HG02571 (cell line): ENCODE measurements at regions not wholly inside any gene's neighbourhood (a gene's known extent, or its start where the extent isn't known, plus 50 kb on each side); places are given as distances from the start of the nearest gene placed in this dataset.

Experiments
- ATAC-seq: cut with Tn5 transposase; IDR thresholded peaks from one replicate; pipeline ENCODE4 v1.9.1; 2021; ENCODE audit warnings: mild to moderate bottlenecking, moderate library complexity; ENCODE audit not compliant: unreplicated experiment

DNA sequence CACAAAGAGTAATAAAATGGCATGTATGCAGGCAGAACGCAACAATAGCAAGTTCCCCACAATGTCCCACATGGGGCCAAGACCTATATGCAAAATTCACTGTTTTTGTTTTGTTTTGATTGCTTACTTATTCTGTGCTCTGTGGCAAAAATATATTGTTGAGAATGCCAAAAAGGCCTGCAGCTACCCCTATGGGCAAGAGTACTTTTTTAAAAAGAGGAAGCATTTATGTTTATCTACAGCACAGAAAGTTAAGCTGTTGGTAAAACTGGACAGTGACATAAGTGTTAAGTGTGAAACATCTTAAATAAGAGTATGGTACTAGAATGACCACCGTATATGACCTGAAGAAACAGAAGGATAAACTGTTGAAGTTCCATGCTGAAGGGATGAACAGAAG, 301.9 kb upstream of the ZC3H12C start:
- ATAC-seq, result no peak

DNA sequence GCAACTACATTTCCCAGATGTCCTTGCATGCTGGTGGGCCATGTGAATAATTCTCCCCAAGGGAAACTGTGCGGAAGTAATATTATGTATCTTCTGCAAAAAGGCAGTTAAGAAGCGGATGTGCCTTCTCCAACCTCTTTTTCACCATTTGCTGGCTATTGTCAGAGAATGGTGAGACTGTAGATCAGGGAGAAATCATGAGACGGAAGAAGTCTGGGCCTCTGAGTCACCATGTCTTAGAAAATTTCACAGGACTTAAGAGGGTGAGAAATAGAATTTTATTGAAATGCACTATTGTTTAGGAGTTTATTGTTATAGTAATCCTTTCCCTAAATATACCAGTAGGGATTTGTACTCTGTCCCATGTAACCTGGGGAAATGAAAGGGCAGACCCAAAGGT, 298.7 kb upstream of the ZC3H12C start:
- no peak for ATAC-seq

DNA sequence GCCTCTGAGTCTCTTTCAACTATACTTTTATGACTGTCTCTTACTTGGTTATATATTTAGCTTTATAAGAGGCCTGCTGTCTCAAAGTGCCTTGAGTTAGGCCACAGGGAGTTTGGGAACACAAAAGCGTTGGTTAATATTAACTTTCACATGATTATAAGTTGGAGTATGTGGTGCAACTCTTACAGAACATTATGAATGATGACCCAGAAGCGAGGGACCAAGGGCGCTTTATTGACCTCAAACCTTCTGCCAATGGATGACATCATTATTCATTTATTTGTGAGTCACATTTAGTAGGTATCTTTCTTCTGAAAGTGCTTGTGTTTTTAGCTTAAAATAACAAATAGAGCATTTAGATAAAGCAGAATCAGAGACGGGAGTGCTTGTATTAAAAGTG, 298.0 kb upstream of the ZC3H12C start:
- ATAC-seq, result no peak

DNA sequence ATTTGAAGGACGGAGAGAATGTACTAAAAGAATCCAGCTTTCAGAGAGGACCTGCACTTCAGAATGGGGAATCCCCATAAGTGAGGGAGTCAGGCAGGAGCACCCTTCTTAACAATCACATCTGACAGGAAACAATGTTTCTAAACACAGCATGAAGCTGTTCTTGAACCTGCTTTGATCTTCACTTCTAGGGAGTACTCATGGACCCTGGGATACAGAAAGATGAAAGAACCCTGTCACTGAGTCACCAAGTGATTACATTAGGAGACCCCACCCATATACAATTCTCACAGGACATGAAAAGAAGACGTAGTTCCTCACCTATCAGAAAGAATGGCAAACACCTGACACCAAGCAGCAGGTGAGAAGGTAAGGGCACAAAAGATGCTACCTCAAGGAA, 296.9 kb upstream of the ZC3H12C start:
- no peak for ATAC-seq

DNA sequence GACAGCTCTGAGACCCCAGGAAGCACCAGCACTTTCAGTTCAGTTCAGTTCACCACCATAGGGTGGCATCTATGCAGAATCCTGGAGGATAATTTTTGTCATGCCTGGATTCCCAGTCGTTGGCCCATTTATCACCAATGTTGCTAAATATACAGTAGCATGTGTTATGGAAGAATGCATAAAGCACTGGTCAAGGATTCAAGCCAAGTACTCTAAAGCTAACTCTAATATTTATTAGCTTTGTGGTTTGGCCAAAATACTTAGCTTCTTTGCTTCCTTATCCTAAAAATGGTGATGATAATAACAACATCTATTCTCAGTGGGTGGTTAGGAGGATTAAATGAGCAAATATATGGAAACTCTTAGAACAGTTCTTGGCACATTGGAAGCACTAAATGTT, 294.7 kb upstream of the ZC3H12C start:
- ATAC-seq, result no peak

DNA sequence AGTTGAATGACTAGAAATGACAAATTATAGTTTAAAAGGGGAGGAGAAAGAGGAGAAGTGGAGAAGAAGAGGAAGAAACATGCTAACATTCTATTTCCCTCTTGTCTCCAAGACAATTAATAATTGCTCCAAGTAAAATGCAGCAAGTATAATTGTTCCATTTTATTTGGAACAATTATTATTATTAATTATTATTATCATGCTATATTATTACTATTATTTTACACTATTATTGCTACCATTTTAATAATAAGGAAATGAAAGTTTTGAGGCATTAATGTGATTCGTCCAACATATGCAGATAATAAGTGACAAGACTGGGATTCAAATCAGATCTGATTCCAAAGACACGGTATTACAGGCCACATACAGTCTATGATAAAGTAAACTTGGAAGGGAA, 293.6 kb upstream of the ZC3H12C start:
- no peak for ATAC-seq

DNA sequence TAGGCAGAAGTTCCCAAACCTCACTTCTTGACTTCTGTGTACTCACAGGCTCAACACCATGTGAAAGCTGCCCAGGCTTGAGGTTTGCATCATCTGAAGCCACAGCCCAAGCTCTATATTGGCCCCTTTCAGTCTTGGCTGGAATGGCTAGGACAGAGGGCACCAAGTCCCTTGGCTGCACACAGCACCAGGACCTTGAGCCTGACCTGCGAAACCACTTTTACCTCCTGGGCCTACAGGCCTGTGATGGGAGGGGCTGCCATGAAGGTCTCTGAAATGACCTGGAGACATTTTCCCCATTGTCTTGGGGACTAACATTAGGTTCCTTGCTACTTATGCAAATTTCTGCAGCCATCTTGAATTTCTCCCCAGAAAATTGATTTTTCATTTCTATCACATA, 288.3 kb upstream of the ZC3H12C start:
- no peak for ATAC-seq

DNA sequence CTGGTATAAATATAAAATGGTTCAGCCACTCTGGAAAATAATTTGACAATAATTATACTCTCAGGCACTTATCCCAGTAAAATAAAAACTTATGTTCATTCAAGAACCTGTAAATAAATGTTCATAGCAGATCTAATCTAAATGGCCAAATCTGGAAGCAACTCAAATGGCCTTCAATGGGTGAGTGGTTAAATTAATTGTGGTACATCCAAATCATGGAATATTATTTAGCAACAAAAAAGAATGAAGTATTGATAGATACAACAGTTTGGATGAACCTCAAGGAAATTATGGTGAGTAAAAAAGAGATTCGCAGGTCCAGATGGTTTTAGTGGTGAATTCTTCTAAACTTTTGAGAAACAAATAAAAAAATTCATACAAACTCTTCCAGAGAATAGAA, 287.0 kb upstream of the ZC3H12C start:
- no peak for ATAC-seq

DNA sequence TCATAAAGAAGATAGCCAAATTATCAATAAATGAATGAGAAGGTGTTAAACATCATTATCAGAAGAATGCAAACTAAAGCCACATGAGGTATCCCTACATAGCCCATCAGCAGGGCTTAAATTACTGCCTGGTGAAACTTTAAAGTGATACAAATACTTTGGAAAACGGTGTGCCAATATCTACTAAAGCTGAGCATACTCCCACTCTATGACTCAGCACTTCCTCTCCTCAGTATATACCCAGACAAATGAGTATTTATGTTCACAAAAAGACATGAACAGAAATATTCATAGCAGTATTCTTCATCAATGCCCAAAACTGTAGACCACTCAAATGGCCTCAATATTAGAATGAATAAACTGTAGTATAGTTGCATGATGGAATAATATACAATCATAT, 284.6 kb upstream of the ZC3H12C start:
- ATAC-seq, result no peak

DNA sequence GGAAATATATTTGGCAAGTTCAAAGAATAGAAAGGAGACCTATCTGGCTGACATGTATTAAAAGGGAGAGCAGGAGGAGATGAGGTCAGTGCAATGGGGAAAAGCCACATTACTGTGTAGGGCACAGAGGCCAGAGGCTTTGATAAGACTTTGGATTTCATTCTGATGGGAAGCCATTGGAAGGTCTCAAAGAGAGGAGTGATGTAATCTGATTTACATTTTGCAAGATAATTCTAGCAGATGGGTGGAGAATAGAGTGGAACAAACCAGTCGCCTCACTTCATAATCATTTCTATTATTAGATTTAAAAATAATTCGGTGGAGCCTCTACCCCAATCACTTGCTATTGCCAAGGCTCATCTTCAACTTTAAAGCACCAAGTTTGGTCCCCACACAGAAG, 278.4 kb upstream of the ZC3H12C start:
- no peak for ATAC-seq

DNA sequence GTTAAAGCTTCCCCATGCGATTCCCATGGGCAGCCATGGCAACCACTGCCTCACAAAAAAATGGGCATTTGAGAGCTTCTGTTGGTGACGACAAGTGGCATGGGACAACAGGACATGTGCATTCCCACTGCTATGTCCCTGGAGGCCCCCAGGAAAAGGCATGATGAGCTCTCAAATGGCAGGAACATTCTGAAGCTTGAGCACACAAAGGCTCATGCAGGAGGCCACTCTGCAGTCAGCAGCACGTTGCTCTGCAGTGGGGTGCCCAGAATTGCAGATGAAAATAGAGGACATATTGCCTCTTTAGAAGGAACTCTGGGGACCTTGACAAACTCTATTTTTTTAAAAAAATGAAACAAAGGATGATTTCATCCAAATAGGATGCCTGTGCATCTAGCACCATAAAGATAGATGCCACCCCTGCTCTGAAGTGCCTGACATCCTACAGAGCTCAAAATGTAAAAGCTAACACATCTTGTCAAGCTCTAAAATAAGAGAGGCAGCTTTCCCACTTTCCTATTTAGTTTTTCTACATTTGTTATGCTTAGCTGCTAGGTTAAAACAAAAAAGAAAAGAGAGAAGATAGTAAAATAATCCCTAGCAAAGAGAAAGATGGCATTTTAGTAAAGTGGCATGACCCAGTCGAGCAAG, 277.6 kb upstream of the ZC3H12C start:
- no peak for ATAC-seq

DNA sequence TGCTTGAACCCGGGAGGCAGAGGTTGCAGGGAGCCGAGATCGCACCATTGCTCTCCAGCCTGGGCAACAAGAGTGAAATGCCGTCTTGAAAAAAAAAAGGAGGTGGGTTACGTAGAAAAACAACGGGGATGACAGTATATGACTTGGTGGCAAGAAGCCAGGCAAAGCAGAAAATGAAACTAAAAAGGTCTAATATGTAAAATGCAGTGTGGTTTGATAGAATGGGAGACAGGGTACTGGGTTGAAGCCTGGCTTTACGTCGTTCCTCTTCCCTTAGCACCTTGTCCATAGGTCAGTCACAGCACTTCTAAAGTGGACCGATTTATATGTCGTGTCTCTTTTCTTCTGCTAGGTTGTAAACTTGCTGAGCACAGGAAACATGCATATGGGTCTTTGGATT, 274.9 kb upstream of the ZC3H12C start:
- ATAC-seq, result no peak

DNA sequence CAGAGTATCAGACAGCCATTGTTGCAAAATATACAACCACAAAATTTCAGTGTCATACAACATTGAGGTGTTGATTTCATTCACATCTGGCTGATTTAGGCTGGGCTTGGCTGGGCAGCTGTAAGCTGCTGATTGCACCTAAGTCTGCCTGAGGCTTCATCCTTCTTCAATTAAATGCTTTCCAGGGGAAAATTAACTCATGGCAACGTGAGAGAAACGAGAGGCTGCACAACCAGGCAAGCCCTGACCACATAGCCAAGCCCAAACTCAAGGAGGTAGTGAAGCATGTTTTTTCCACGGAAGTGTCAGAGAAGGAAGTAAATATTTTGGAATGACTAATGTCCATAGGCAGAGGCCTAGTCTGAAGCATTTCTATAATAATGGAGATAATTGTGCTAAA, 273.8 kb upstream of the ZC3H12C start:
- no peak for ATAC-seq

DNA sequence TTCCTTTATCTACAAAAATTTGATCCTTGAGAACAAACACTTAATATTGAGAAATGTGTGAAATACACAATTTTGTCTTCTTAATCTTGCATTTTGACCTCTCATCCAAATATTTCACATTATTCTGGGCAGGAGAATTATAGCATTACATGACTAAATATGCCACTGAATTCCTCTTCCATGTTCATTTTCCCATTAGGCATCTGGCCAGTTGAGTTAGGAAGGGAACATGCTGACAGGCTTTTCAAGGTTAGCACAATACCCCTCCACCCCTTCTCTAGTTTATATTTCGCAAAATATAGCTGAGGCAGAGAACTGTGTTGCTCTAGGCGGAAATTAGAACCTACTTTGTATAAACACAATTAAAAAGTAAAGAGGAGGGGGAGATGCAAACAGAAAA, 271.7 kb upstream of the ZC3H12C start:
- ATAC-seq, result no peak

DNA sequence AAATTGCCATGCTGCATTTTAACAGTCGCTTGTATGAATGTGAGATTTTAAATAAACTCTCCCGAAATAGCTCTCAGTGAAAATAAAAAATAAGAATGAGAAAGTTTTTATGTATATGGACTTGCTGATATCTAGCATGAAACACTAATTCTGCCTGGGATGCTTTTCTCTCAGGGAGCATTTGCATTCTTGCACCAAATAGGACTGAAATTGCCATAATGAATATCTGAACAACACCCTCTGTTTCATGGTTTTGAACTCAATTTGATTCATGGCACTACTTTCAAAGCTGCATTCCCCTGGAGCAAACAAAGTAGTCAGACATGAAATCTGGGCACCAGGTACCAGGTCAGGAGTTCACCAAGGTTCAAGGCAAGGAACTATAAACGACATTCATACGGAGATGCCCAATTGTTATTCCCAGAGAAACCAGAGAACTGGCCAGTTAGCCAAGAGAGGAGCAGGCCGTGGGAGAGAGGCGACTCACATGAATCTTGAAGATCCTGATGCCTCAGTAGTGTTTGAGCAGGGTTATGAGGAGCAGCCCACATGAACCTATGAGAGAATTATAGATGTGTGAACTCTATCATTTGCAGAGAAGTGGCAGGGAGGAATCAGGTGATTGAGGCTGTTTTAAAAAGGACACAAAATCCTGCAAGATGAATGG, 270.6 kb upstream of the ZC3H12C start:
- ATAC-seq, result no peak

DNA sequence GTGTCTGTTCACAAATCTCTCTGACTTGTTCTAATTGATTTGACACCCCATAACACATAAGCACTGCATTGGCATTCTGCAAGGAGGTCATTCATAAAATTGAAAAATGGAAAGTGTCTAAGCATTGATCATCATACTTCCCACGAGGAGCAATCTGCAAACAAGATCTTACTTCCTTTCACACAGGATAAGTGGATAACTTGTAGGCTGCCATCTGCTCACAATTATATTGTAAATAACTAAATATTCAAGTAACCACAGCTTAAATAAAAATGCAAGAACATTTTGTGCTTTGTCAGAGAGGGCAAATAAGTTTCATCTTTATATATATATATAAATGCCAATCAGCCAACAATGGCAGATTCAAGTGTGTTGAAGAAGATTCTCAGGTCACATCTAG, 264.8 kb upstream of the ZC3H12C start:
- no peak for ATAC-seq

DNA sequence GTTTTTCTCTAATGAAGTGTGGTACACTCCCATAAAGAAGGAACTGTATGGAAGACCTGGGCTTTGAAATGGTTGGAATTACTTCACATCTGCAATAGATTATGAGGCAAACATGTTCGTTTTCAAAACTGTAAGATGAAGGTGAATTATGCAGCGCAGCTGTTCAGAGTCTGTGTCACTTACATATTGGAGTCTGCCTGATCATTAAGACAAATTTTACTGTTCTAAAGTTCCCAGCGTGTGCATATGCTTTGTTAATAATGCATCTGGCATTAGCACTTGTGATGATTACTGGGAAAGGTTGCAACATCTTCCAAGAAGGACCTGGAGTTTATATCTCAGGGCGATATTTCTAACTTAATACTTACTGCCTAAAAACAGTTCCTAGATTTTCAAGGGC, 255.2 kb upstream of the ZC3H12C start:
- no peak for ATAC-seq

DNA sequence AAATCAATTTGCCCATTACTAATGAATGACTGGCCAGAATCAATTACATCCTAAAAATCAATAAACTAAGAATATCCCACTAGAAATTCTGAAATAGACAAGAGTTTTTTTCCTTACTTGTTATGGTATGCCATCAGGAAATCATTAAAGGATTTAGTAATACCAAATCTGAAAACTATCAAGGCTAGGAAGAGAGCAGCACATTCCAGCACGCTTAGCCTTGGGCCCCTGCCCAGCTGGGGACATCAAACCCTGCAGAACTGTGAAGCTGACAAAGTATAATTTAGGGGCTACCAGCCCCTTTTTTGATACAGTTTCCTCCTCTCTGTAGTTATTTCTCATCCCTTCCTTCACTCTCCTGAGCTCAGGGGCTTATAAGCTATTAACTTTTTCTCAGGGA, 247.8 kb upstream of the ZC3H12C start:
- ATAC-seq, result no peak

DNA sequence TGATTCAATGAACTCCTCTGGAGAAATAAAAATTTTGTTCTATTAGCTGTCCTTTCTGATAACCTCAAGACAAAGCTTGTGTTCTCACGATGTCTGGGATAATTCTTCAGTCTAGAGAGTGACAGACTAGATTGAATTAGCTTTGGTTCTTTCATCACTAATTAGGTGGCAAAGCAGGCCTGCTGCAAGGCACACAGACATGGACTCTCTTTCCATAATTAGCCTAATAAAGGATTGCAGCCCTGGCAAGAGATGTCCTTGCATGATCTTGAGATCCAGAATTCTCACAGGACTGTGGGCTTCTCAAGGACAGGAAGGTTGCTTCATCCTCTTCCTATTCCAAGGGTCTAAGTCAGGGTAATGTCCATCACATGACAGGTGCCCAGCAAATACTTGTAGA, 245.6 kb upstream of the ZC3H12C start:
- ATAC-seq, result no peak

DNA sequence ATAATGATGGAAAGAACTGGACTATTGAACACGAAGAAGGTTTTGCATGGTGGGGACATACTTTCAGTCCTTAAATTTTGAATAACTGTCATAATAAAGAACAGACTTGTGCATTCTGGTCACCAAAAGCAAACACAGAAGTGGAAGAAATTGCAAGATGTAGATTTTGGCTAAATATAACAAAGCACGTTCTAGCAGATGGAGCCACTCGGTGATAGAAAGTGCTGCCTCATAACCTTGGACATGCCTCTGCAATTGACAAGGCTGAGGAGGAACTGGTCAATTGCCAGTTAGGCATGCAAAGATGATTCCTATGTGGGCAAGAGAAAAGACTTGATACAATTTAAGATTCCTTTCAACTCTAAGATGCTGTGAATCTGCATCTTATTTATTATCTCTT, 244.1 kb upstream of the ZC3H12C start:
- ATAC-seq, result no peak

DNA sequence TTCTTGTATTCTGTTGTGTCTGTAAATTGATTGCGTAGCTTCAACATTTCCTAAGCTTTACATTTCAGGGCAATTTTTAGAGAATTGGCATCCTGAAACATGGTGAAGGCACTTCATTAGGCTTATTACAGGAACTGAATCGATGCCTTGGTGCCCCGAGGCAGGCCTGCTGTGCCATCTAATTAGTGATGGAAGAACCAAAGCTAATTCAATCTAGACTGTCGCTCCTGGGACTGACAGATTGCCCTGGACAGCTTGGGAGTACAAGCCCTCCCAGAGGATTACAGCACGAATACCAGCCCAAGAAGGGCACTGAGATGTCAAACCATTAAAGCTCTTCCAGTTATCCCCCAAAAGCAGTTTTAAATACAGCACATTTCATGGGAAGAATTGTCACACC, 243.2 kb upstream of the ZC3H12C start:
- no peak for ATAC-seq

DNA sequence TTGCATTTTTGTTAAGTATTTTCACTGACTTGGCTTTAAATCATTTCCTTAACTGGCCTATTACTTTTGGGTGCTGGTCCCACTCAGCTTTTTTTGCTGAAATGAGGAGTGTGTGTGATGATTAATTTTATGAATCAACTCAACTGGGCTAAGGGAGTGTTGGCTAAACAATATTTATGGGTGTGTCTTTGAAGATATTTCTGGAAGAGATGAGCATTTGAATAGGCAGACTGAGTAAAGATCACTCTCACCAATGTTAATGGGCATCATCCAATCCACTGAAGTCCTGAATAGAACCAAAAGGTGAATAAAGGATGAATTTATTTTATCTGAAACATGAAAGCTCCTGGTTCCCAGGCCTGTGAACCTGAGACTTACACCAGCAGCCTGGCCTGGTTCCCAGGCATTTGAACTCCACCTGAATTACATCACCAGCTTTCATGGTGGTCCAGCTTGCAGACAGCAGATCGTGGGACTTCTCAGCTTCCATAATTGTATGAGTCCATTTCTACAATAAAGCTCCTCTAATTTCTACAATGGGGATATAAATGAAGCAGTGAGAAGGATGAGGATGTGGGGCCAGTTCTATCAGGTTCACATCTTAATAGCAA, 241.3 kb upstream of the ZC3H12C start:
- no peak for ATAC-seq
